H9 (cell line): ENCODE measurements at regions not wholly inside any gene's neighbourhood (a gene's known extent, or its start where the extent isn't known, plus 50 kb on each side); places are given as distances from the start of the nearest gene placed in this dataset.

Source experiments
- DNase-seq: peaks from one replicate; pipeline ENCODE4 v3.0.0-alpha.2; 2017
- H2AFZ ChIP-seq: one replicate; pipeline ENCODE4 v1.6.1; 2013; ENCODE audit warnings: mild to moderate bottlenecking, low read length, control low read depth, moderate library complexity
- H2AK5ac ChIP-seq: 2 replicates; pipeline ENCODE4 v1.6.1; 2013; ENCODE audit warnings: low read length, control low read depth, mixed read lengths; ENCODE audit not compliant: insufficient read length
- H2BK120ac ChIP-seq: one replicate; pipeline ENCODE4 v1.6.1; 2013; ENCODE audit warnings: low read depth, mild to moderate bottlenecking, low read length, control low read depth, inconsistent platforms; ENCODE audit not compliant: poor library complexity, severe bottlenecking
- H2BK12ac ChIP-seq: 2 replicates; pipeline ENCODE4 v1.6.1; 2013; ENCODE audit warnings: low read length, control low read depth, mixed read lengths, low read depth; ENCODE audit not compliant: insufficient read length
- H2BK15ac ChIP-seq: 2 replicates; pipeline ENCODE4 v1.6.1; 2013; ENCODE audit warnings: low read depth, low read length, control low read depth
- H2BK20ac ChIP-seq: one replicate; pipeline ENCODE4 v1.6.1; 2013; ENCODE audit warnings: low read depth, mild to moderate bottlenecking, low read length, control low read depth, inconsistent platforms; ENCODE audit not compliant: poor library complexity, severe bottlenecking
- H2BK5ac ChIP-seq: 2 replicates; pipeline ENCODE4 v1.6.1; 2013; ENCODE audit warnings: low read length, control low read depth, mixed read lengths; ENCODE audit not compliant: insufficient read length
- H3K14ac ChIP-seq: 2 replicates; pipeline ENCODE4 v1.6.1; 2013; ENCODE audit warnings: low read length, control low read depth; ENCODE audit not compliant: insufficient read depth
- H3K18ac ChIP-seq: 2 replicates; pipeline ENCODE4 v1.6.1; 2013; ENCODE audit warnings: low read depth, mild to moderate bottlenecking, mixed read lengths, low read length, control low read depth; ENCODE audit not compliant: insufficient read length
- H3K23ac ChIP-seq: 2 replicates; pipeline ENCODE4 v1.6.1; 2013; ENCODE audit warnings: low read length, control low read depth, mixed read lengths, low read depth; ENCODE audit not compliant: insufficient read length
- H3K23me2 ChIP-seq: 2 replicates; pipeline ENCODE4 v1.6.1; 2013; ENCODE audit warnings: low read depth, mild to moderate bottlenecking, mixed read lengths, low read length, control low read depth; ENCODE audit not compliant: insufficient read length, poor library complexity, severe bottlenecking
- H3K27ac ChIP-seq: 2 replicates; pipeline ENCODE4 v1.5.1; 2013; ENCODE audit warnings: low read length, control low read depth, mixed read lengths, low read depth; ENCODE audit not compliant: insufficient read length
- H3K27me3 ChIP-seq: 2 replicates; pipeline ENCODE4 v1.6.1; 2013; ENCODE audit warnings: low read length, control low read depth, inconsistent platforms; ENCODE audit not compliant: insufficient read depth
- H3K4ac ChIP-seq: 2 replicates; pipeline ENCODE4 v1.6.1; 2013; ENCODE audit warnings: low read depth, mild to moderate bottlenecking, control low read depth, inconsistent platforms, low read length, moderate library complexity
- H3K4me1 ChIP-seq: 2 replicates; pipeline ENCODE4 v1.6.1; 2013; ENCODE audit warnings: low read length, control low read depth, inconsistent platforms; ENCODE audit not compliant: insufficient read depth
- H3K4me2 ChIP-seq: 2 replicates; pipeline ENCODE4 v1.6.1; 2013; ENCODE audit warnings: low read length, control low read depth, mixed read lengths; ENCODE audit not compliant: insufficient read length, insufficient read depth
- H3K56ac ChIP-seq: 2 replicates; pipeline ENCODE4 v1.6.1; 2013; ENCODE audit warnings: low read depth, mild to moderate bottlenecking, mixed read lengths, low read length, control low read depth; ENCODE audit not compliant: insufficient read length
- H3K79me1 ChIP-seq: 2 replicates; pipeline ENCODE4 v1.6.1; 2013; ENCODE audit warnings: low read depth, mild to moderate bottlenecking, moderate library complexity, low read length, control low read depth, inconsistent platforms; ENCODE audit not compliant: insufficient read depth, poor library complexity, severe bottlenecking
- H3K79me2 ChIP-seq: 2 replicates; pipeline ENCODE4 v1.6.1; 2013; ENCODE audit warnings: low read length, control low read depth, inconsistent platforms; ENCODE audit not compliant: insufficient read depth
- H3K9ac ChIP-seq: 2 replicates; pipeline ENCODE4 v1.6.1; 2013; ENCODE audit warnings: low read length, control low read depth, mixed read lengths; ENCODE audit not compliant: insufficient read length; ENCODE audit errors: extremely low read depth
- H3K9me3 ChIP-seq: one replicate; pipeline ENCODE4 v1.6.1; 2013; ENCODE audit warnings: low read depth, low read length, inconsistent platforms; ENCODE audit not compliant: control insufficient read depth
- H3T11ph ChIP-seq: one replicate; pipeline ENCODE4 v1.6.1; 2013; ENCODE audit warnings: mild to moderate bottlenecking, low read length, control low read depth, inconsistent platforms
- H4K20me1 ChIP-seq: one replicate; pipeline ENCODE4 v1.6.1; 2013; ENCODE audit not compliant: control insufficient read depth, insufficient read length, insufficient read depth
- H4K5ac ChIP-seq: 2 replicates; pipeline ENCODE4 v1.6.1; 2013; ENCODE audit warnings: low read depth, mild to moderate bottlenecking, mixed read lengths, low read length, control low read depth; ENCODE audit not compliant: insufficient read length
- H4K8ac ChIP-seq: replicated peaks from 2 replicates; pipeline ENCODE4 v1.6.1; 2013; ENCODE audit warnings: low read length, control low read depth, mixed read lengths, low read depth; ENCODE audit not compliant: insufficient read length
- H4K91ac ChIP-seq: 2 replicates; pipeline ENCODE4 v1.6.1; 2013; ENCODE audit warnings: low read depth, mild to moderate bottlenecking, moderate library complexity, mixed read lengths, low read length, control low read depth; ENCODE audit not compliant: insufficient read length
- H3K27ac Mint-ChIP-seq, 3 experiments: 2 replicates in 2 of 3; 3 replicates in 1 of 3; pipeline ENCODE4 v1.8.0; 2020 to 2021; ENCODE audit warnings: mixed read lengths in 3 of 3, mild to moderate bottlenecking in 1 of 3, moderate library complexity in 1 of 3
- H3K27me3 Mint-ChIP-seq: 2 replicates; pipeline ENCODE4 v1.8.0; 2021; ENCODE audit warnings: low read depth, mild to moderate bottlenecking, moderate library complexity, mixed read lengths
- H3K36me3 Mint-ChIP-seq, 3 experiments: 2 replicates in 2 of 3; 3 replicates in 1 of 3; pipeline ENCODE4 v1.8.0; 2020 to 2021; ENCODE audit warnings: low read depth in 3 of 3, mixed read lengths in 3 of 3; ENCODE audit not compliant: insufficient read depth in 1 of 3
- H3K4me1 Mint-ChIP-seq, 2 experiments: 2 replicates each; pipeline ENCODE4 v1.8.0; 2020; ENCODE audit warnings: mixed read lengths in 2 of 2
- H3K4me3 Mint-ChIP-seq, 2 experiments: 2 replicates in 1 of 2; 3 replicates in 1 of 2; pipeline ENCODE4 v1.8.0; 2020 to 2021; ENCODE audit warnings: mild to moderate bottlenecking in 2 of 2, mixed read lengths in 2 of 2, moderate library complexity in 1 of 2
- H3K9me3 Mint-ChIP-seq, 2 experiments: 2 replicates in 1 of 2; 3 replicates in 1 of 2; pipeline ENCODE4 v1.8.0; 2020; ENCODE audit warnings: mild to moderate bottlenecking in 2 of 2, mixed read lengths in 2 of 2, moderate library complexity in 1 of 2
- WGBS: extraction: QIAGEN DNeasy Blood & Tissue Kit; methylation state at CpG from one replicate; pipeline ENCODE4 v1.1.7; 2013; ENCODE audit warnings: missing lambda C conversion rate, low lambda C conversion rate, mixed read lengths; ENCODE audit not compliant: insufficient read length; ENCODE audit errors: extremely low coverage; 5-methylcytosine and 5-hydroxymethylcytosine counted together
- TF ChIP-seq, protein P1 (sequence below): fragments of 200-600 bp; sonication (generic); conservative IDR thresholded peaks from 3 replicates; pipeline ENCODE4 v1.8.0; 2021; ENCODE audit warnings: antibody characterized with exemption, mild to moderate bottlenecking

DNA sequence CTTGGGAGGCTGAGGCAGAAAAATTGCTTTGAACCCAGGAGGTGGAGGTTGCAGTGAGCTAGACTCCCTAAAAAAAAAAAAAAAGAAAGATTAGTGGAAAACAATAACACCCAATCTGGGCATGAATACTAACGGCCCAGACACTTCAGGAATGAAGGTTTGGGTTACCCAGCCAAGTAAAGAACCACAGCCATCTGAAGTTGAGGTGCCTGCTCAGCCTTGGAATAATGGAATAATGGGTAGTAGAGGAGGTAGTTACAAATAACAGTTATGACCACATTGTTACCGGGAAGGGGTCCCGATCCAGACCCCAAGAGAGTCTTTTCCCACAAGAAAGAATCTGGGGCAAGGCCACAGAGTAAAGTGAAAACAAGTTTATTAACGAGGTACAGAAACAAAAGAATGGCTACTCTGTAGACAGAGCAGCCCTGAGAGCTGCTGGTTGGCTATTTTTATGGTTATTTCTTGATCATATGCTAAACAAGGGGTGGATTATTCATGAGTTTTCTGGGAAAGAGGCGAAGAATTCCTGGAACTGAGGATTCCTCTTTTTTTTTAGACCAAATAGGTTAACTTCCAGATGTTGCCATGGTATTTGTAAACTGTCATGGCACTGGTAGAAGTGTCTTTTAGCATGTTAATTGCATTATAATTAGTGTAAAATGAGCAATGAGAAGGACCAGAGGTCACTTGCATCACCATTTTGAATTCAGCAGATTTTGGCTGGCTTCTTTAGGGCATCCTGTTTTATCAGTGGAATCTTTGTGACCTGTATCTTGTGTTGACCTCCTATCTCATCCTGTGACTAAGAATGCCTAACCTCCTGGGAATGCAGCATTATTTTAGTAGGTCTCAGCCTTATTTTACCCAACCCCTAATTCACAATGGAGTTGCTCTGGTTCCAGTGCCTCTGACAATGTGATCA, 96.2 kb upstream of the HAAO start:
- Histone ChIP-seq H3K9me3 (no peaks in the 10 kb centered on the region), H2AK5ac (no peak overlapping the region), H3K9ac (no peak overlapping the region), H3K27me3 (no peaks in the 10 kb centered on the region), H3K4me1 (no peaks in the 10 kb centered on the region), H4K91ac (no peak overlapping the region), H2BK120ac (no peak overlapping the region), H3T11ph (no peak overlapping the region), H2BK5ac (no peak overlapping the region), H4K8ac (no peak overlapping the region), H3K79me1 (no peaks in the 10 kb centered on the region), H3K18ac (no peak overlapping the region), H4K5ac (no peak overlapping the region), H3K4ac (no peak overlapping the region), H2BK12ac (no peak overlapping the region), H2BK20ac (no peak overlapping the region), H3K4me2 (no peak overlapping the region), H3K79me2 (no peaks in the 10 kb centered on the region), H3K27ac (no peak overlapping the region), H3K56ac (no peak overlapping the region), H2BK15ac (no peak overlapping the region), H3K23ac (no peak overlapping the region), H2AFZ (no peak overlapping the region), H4K20me1 (no peaks in the 10 kb centered on the region), H3K14ac (no peak overlapping the region), H3K23me2 (no peaks in the 10 kb centered on the region)
- Mint-ChIP-seq H3K27me3 (no peaks in the 10 kb centered on the region), H3K9me3 (peaks cover 19 to 26% of the 10 kb centered on the region in 2 experiments), H3K27ac (0 out of 7 replicates have a peak overlapping the region, but pooled peaks of 1 of the 3 experiments have one; percentile 40), H3K4me3 (no peak overlapping the region), H3K36me3 (peaks cover 6 to 13% (median 11%) of the 10 kb centered on the region in 3 experiments), H3K4me1 (peaks cover 7 to 9% of the 10 kb centered on the region in 2 experiments)
- no peak for DNase-seq
- no CpG with 5 or more reads among the region's 5 CpGs for WGBS
- TF ChIP-seq, protein P1, sequence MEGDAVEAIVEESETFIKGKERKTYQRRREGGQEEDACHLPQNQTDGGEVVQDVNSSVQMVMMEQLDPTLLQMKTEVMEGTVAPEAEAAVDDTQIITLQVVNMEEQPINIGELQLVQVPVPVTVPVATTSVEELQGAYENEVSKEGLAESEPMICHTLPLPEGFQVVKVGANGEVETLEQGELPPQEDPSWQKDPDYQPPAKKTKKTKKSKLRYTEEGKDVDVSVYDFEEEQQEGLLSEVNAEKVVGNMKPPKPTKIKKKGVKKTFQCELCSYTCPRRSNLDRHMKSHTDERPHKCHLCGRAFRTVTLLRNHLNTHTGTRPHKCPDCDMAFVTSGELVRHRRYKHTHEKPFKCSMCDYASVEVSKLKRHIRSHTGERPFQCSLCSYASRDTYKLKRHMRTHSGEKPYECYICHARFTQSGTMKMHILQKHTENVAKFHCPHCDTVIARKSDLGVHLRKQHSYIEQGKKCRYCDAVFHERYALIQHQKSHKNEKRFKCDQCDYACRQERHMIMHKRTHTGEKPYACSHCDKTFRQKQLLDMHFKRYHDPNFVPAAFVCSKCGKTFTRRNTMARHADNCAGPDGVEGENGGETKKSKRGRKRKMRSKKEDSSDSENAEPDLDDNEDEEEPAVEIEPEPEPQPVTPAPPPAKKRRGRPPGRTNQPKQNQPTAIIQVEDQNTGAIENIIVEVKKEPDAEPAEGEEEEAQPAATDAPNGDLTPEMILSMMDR: no peak
